ENCODE measurements at regions not wholly inside any gene's neighbourhood (a gene's known extent, or its start where the extent isn't known, plus 50 kb on each side); places are given as distances from the start of the nearest gene placed in this dataset.

- Mint-ChIP-seq H3K9me3 (ENCODE audit: unreplicated experiment) (no peaks in the 10 kb centered on the region), H3K27ac (ENCODE audit: unreplicated experiment) (no peak overlapping the region), H3K36me3 (ENCODE audit: low read depth, unreplicated experiment) (no peaks in the 10 kb centered on the region), H3K27me3 (ENCODE audit: unreplicated experiment) (no peaks in the 10 kb centered on the region), H3K4me3 (ENCODE audit: unreplicated experiment) (no peak overlapping the region), H3K4me1 (ENCODE audit: unreplicated experiment) (no peaks in the 10 kb centered on the region)
- TF ChIP-seq CTCF (IDR thresholded peaks at IDR 0.05; ENCODE audit: unreplicated experiment), result no peak
- DNase-seq (ENCODE audit: low spot score), result no peak
These were observed 167.4 kb upstream of the PRMT6 start for GRCh38 chr1:106889059-106889458.

- H3K27me3 Mint-ChIP-seq (ENCODE audit: unreplicated experiment), result no peaks in the 10 kb centered on the region
- no peak overlapping the region for H3K4me3 Mint-ChIP-seq (ENCODE audit: unreplicated experiment)
- no peak for DNase-seq (ENCODE audit: low spot score)
- H3K4me1 Mint-ChIP-seq (ENCODE audit: unreplicated experiment), result no peaks in the 10 kb centered on the region
- no peaks in the 10 kb centered on the region for H3K9me3 Mint-ChIP-seq (ENCODE audit: unreplicated experiment)
- H3K27ac Mint-ChIP-seq (ENCODE audit: unreplicated experiment), result no peak overlapping the region
- H3K36me3 Mint-ChIP-seq (ENCODE audit: low read depth, unreplicated experiment), result no peaks in the 10 kb centered on the region
- no peak for TF ChIP-seq CTCF (IDR thresholded peaks at IDR 0.05; ENCODE audit: unreplicated experiment)
These were observed 166.9 kb upstream of the PRMT6 start for GRCh38 chr1:106889583-106889982.

- H3K36me3 Mint-ChIP-seq (ENCODE audit: low read depth, unreplicated experiment), result no peaks in the 10 kb centered on the region
- H3K4me1 Mint-ChIP-seq (ENCODE audit: unreplicated experiment), result no peaks in the 10 kb centered on the region
- TF ChIP-seq CTCF (IDR thresholded peaks at IDR 0.05; ENCODE audit: unreplicated experiment), result no peak
- H3K4me3 Mint-ChIP-seq (ENCODE audit: unreplicated experiment), result no peak overlapping the region
- no peak for DNase-seq (ENCODE audit: low spot score)
- no peaks in the 10 kb centered on the region for H3K27me3 Mint-ChIP-seq (ENCODE audit: unreplicated experiment)
- H3K27ac Mint-ChIP-seq (ENCODE audit: unreplicated experiment), result no peak overlapping the region
- no peaks in the 10 kb centered on the region for H3K9me3 Mint-ChIP-seq (ENCODE audit: unreplicated experiment)
These were observed 158.5 kb upstream of the PRMT6 start for GRCh38 chr1:106897976-106898375.

- H3K27ac Mint-ChIP-seq (ENCODE audit: unreplicated experiment), result no peak overlapping the region
- no peaks in the 10 kb centered on the region for H3K4me1 Mint-ChIP-seq (ENCODE audit: unreplicated experiment)
These were observed 156.8 kb upstream of the PRMT6 start for GRCh38 chr1:106899644-106900043.

GRCh38 chr1:106907795-106908194 lies 148.7 kb upstream of the PRMT6 start:
- Mint-ChIP-seq H3K27me3 (ENCODE audit: unreplicated experiment) (no peaks in the 10 kb centered on the region), H3K9me3 (ENCODE audit: unreplicated experiment) (no peaks in the 10 kb centered on the region), H3K27ac (ENCODE audit: unreplicated experiment) (no peak overlapping the region), H3K36me3 (ENCODE audit: low read depth, unreplicated experiment) (no peaks in the 10 kb centered on the region), H3K4me3 (ENCODE audit: unreplicated experiment) (no peak overlapping the region), H3K4me1 (ENCODE audit: unreplicated experiment) (no peaks in the 10 kb centered on the region)
- no peak for DNase-seq (ENCODE audit: low spot score)
- no peak for TF ChIP-seq CTCF (IDR thresholded peaks at IDR 0.05; ENCODE audit: unreplicated experiment)

More at GRCh38 chr1:106899644-106900043, 156.8 kb upstream of the PRMT6 start:
- no peaks in the 10 kb centered on the region for H3K36me3 Mint-ChIP-seq (ENCODE audit: low read depth, unreplicated experiment)
- no peak for DNase-seq (ENCODE audit: low spot score)
- H3K9me3 Mint-ChIP-seq (ENCODE audit: unreplicated experiment), result no peaks in the 10 kb centered on the region
- H3K4me3 Mint-ChIP-seq (ENCODE audit: unreplicated experiment), result no peak overlapping the region
- H3K27me3 Mint-ChIP-seq (ENCODE audit: unreplicated experiment), result no peaks in the 10 kb centered on the region
- TF ChIP-seq CTCF (IDR thresholded peaks at IDR 0.05; ENCODE audit: unreplicated experiment), result no peak
